ENCODE measurements at regions not wholly inside any gene's neighbourhood (a gene's known extent, or its start where the extent isn't known, plus 50 kb on each side); places are given as distances from the start of the nearest gene placed in this dataset.

DNA sequence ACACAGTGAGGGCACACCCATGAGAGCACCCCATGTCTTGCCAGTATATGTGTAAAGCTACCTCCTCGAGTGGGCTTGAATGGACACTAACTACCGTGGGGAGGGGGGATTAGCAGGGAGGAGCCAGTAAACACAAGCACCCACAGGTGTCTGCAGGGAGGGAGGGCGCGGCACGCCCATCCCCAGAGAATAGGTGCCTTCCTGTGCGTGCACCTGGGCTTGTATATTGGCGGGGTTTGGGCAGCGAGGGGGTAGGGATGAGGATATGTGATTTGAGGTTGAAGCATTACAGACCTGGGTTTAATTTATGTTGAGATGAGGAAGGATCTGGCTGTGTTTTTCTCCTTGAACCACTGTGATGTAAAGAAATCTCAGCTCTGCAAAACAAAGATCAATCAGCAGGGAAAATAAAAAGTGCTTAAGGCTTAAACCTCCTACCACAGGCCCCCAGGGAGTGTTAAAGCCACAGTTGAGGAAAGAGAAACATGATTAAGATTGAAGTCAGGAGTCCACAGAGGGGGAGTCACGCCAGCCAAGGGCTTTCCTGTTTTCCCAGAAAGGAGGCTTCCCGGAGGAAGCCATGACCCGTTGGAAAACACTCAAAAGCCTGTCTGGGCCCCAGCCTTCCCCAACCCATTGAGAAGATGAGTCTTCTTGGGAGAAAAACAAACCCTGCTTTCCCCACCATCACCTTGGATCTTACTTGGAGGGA, 80.0 kb downstream of the CAMK2N1 start:
- no peaks in the 10 kb centered on the region for H3K4me1 ChIP-seq (ENCODE audit: insufficient read depth, low read length, poor library complexity, severe bottlenecking)
- no peaks in the 10 kb centered on the region for H3F3A ChIP-seq (ENCODE audit: low read depth)
- TF ChIP-seq EZH2phosphoT487 (IDR thresholded peaks at IDR 0.05; ENCODE audit: borderline replicate concordance) = no peak
- TF ChIP-seq CTCF (conservative IDR thresholded peaks at IDR 0.05; ENCODE audit: low read length) = no peak
- no peaks in the 10 kb centered on the region for H3K79me2 ChIP-seq (ENCODE audit: insufficient read depth, low read length)
- H3K36me3 ChIP-seq (ENCODE audit: insufficient read depth, low read length) = no peaks in the 10 kb centered on the region
- no peaks in the 10 kb centered on the region for H3K9me2 ChIP-seq (replicated peaks; ENCODE audit: low read depth, low read length)
- H2AFZ ChIP-seq (ENCODE audit: low read length) = no peak overlapping the region
- H3K27me3 ChIP-seq (ENCODE audit: insufficient read depth, low read length, poor library complexity, severe bottlenecking) = no peaks in the 10 kb centered on the region
- no peaks in the 10 kb centered on the region for H3K9me3 ChIP-seq (ENCODE audit: insufficient read depth, low read depth, low read length)
- H3K4me3 ChIP-seq (ENCODE audit: low read length, poor library complexity, severe bottlenecking) = no peak overlapping the region
- no peak overlapping the region for H3K4me2 ChIP-seq (ENCODE audit: low read depth, low read length, poor library complexity, severe bottlenecking)
- no peak overlapping the region for H3K9ac ChIP-seq (ENCODE audit: low read depth, low read length, poor library complexity, severe bottlenecking)
- no peaks in the 10 kb centered on the region for H4K20me1 ChIP-seq (ENCODE audit: insufficient read depth, low read length, poor library complexity, severe bottlenecking)

DNA sequence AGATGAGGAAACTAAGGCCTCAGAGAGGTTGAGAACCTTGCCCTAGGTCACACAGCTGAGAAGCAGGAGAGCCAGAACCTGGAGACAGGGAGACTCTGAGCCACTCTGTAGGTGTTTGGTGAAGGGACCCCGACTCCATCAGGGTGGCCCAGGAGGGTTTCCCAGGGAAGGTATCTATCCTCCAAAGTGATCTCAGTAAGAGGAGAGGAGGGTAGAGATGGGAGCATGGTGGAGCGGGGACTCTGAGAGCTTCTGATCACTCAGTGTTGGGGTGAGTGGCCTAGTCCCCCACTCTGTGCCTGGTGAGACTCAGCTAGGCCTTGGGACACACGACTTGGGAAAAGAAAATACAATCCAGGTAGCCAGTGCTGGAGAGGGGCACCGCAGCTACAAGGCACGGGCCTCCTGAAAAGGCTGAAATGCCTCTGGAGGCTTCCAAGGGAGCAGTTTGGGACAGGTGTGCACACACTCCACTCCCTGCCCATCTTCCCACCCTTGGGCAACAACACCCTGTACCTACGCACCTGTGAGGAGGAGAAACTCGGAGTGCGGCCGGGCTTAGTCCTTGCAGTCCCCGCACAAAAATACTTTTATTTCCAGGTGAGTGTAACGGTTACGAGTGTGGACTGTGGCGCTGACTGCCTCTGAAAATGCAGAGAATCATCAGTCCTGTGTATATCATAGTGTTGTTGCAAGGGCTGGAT, 80.8 kb downstream of the CAMK2N1 start:
- Histone ChIP-seq H3K27me3 (ENCODE audit: insufficient read depth, low read length, poor library complexity, severe bottlenecking) (no peaks in the 10 kb centered on the region), H3K4me2 (ENCODE audit: low read depth, low read length, poor library complexity, severe bottlenecking) (no peak overlapping the region), H2AFZ (ENCODE audit: low read length) (no peak overlapping the region), H4K20me1 (ENCODE audit: insufficient read depth, low read length, poor library complexity, severe bottlenecking) (no peaks in the 10 kb centered on the region), H3K4me1 (ENCODE audit: insufficient read depth, low read length, poor library complexity, severe bottlenecking) (no peaks in the 10 kb centered on the region), H3K4me3 (ENCODE audit: low read length, poor library complexity, severe bottlenecking) (no peak overlapping the region), H3K9me3 (ENCODE audit: insufficient read depth, low read depth, low read length) (no peaks in the 10 kb centered on the region), H3K9me2 (replicated peaks; ENCODE audit: low read depth, low read length) (no peaks in the 10 kb centered on the region), H3K36me3 (ENCODE audit: insufficient read depth, low read length) (no peaks in the 10 kb centered on the region), H3K79me2 (ENCODE audit: insufficient read depth, low read length) (no peaks in the 10 kb centered on the region), H3F3A (ENCODE audit: low read depth) (no peaks in the 10 kb centered on the region), H3K9ac (ENCODE audit: low read depth, low read length, poor library complexity, severe bottlenecking) (no peak overlapping the region)
- no peak for TF ChIP-seq CTCF (conservative IDR thresholded peaks at IDR 0.05; ENCODE audit: low read length)
- no peak for TF ChIP-seq EZH2phosphoT487 (IDR thresholded peaks at IDR 0.05; ENCODE audit: borderline replicate concordance)

All from Loucy (cell line).